COR-L47 (cell line): ENCODE measurements at regions not wholly inside any gene's neighbourhood (a gene's known extent, or its start where the extent isn't known, plus 50 kb on each side); places are given as distances from the start of the nearest gene placed in this dataset.

Experiments used
- DNase-seq: peaks from one replicate; lab custom pipeline; 2025; lab: John Stamatoyannopoulos, UW

DNA sequence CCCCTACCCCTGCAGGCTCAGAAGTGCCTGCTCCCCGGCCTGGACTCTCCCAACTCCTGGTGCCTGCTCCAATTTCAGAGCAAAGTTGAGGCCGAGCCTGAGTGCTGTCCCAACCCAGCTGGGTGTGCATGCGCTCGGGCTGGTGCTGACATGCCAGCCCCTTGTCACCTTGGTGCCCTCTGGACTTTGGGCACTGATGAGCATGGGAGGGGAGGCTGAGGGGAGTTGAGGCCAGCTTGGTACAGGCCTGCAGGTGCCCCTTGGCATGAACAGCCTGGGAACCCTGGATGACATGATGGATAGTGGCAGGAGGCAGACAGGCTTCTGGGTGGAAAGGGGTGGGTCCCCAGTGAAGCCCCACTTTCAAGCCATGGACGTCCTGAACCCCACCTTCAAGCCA, 366.1 kb upstream of the NEGR1 start:
- DNase-seq, result no peak

DNA sequence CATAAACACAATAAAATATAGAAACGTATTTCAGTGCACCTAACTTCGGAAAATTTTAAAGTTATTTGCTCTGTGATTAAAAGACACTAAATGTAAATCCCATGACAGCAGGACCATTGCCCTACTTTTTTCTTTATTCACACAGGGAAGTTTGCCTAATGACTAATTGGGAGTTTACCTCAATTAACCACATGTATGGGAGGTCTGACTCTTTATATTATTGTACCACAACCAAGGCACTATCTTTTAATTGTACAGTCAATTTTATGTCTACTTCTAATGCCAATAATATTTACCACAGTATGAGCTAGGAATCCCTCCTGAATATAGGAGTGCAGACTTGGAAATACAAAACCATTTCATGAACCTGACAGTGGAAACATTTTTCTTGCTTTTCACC, 360.8 kb upstream of the NEGR1 start:
- DNase-seq, result no peak

DNA sequence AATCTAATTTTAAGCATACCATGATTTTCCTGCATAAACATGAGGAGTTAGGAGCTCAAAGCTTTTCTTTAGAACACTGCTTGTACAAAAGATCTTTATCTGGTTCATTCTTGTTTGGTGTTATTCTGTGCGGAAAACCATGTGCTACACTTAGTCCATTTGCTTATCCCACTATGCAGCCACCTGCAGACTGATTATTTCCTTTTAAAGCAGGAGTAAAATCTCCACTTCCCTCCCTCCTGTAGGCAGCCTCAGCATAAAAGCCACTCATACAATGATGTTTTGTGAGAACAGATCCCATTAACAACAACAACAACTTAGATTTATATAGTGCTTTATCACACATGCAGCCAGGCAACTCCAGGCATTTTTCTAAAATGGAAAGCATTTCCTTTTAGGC, 355.3 kb upstream of the NEGR1 start:
- no peak for DNase-seq

DNA sequence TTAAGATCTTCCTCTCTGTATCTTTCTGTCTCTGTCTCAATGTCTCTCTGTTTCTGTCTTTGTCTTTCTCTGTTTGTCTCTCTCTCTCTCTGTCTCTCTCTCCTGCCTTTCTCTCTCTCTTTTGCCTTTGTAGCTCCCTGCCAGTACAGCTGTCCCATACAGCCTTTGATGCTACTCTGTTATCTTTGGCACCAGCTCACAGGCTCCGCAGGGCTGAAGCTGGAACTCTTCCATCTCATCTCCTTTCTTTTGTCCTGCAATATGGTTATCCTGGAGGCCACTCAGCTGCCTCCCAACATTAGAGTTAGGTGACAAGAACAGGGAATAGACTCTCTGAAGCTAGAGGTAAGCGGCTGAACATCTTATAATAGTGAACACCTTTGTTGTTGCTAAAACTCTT, 354.3 kb upstream of the NEGR1 start:
- peak; percentile 51 for DNase-seq

DNA sequence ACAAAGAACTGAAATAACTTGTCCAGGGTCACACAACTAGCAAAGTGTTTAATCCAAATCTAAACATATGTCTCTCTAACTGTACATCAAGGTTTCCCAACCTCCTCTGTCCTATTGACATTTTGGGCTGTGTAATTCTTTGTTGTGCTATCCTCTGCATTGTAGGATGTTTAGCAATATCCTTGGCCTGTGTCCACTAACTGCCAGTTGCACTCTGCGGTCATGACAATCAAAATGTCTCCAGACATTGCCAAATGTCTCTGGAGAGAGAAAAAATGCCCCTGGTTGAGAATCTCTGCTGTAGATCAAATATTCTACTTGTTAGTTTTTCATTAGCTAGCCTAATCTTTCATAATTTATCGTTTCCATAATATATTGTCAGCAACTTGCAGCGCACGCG, 353.4 kb upstream of the NEGR1 start:
- DNase-seq, result no peak

DNA sequence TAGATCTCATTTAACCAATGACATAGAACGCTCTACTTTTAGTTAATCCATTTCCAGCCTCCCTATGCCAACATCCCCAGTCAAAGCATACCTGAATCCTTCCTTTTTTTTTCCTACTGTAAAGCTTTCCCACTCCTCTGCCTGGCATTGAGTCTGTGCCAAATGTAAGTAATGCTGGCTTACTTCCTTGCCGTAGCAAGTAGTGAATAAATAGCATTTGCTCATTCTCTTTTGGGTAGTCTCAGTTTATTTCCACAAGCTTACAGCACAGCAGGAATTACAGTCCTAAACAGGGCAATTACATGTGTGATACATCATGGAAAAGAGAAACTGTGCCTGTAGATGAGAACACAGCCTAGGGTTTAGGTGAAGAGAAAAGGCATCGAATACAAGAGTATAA, 352.6 kb upstream of the NEGR1 start:
- DNase-seq, result peak; percentile 43

DNA sequence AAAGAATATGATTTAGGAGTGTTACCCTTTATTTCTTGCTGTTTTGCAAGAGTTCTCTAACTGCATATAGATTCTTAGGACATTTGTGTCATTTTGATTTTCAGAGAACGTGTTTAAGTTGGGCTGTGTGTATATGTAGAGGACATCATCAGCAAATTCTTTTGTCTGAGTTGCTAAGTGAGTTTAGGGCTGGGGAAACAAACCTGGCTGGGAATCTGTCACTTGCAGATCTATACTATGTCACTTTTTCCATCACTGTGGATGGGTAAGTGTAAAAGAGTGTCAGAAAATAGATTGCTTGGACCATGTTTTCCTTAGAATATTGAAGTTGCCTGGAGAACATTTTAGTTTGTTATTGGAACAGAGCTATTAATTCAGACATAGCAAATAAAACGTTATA, 349.1 kb upstream of the NEGR1 start:
- no peak for DNase-seq

DNA sequence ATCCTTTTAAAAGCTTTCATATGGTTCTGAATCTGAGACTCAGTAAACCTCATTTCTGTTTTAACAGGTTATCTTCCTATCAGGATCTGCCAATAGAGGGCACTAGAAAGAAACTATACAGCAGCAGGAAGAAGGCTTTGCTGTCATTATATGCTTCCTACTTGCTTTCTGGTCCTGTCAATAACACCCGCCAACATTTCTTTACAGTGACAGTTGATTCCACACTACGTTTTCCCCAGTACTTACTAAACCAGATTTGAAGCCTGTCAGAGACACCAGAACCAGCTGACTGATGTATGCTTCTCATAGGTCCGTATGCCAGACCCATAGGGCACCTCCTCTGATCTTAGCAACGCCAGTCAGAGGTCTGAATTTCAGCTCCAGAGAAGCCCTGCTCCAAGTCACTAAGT, 341.0 kb upstream of the NEGR1 start:
- DNase-seq, result peak; percentile 54

DNA sequence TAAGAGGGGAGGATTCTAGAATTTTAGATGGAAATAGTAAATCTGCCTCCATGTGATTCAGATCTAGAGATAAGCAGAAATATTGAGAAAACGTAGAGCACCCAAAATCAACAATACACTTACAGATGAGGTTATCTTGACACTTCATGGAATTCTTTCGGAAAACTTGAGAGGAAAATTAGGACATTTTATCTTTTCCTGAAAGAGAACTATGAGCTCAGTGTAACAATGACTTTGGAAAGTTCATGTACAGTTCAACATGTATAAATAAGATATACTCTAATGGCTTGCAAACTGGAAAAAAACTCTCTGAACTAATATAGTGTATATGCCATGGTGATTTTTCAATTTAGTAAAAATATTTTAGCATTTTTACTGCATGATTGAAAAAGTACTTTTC, 338.1 kb upstream of the NEGR1 start:
- no peak for DNase-seq

DNA sequence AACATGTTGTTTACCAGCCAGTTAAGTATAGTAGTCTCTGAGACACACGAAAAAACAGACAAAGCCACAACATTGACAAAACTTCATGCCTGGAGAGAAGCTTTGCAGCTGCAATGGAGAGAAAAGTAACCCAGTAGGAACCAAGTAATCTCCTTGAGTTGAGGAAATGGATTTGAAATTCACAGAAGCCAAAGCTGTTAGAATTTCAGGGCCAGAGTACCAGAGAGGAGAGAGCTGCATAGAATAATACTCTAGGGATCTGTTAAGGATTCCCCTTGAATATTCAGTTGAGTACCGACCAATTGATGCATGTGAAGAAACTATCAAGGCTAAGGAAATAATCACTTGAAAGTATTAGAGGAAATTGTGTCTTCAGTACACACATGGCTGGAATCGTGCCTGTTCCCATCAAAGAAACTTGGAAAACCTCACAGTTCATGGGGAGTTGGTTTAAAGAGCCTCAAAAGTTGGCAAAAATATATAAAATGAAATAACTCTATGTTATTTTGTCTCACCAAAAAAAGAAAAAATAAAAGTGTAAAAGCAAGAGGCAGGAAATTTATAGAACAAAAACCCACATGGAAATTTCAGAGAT, 324.0 kb upstream of the NEGR1 start:
- no peak for DNase-seq

DNA sequence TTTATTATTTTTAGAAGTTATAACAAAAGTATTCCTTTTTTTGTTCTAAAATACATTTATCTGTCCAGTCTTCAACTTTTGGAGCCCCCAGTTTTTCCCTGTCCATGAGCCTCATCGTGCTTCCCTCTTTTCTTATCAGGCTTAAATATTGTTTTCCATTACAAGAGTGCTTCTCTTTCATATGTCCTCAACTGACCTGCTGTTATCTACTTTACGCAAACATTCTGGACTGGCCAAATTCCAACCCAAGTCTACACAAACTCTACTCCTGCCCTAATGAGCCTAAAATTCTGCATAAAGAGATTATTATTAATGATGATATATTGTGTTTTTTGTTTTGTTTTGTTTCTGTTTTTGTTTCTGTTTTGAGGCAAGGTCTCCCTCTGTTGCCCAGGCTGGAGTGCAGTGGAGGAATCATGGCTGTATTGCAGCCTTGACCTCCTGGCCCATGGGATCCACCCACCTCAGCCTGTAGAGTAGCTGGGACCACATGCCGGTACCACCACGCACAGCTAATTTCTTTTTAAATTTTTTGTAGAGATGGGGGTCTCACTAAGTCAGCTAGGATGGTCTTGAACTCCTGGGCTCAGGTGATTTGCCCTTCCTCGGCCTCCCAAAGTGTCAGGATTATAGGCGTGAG, 318.8 kb upstream of the NEGR1 start:
- no peak for DNase-seq

DNA sequence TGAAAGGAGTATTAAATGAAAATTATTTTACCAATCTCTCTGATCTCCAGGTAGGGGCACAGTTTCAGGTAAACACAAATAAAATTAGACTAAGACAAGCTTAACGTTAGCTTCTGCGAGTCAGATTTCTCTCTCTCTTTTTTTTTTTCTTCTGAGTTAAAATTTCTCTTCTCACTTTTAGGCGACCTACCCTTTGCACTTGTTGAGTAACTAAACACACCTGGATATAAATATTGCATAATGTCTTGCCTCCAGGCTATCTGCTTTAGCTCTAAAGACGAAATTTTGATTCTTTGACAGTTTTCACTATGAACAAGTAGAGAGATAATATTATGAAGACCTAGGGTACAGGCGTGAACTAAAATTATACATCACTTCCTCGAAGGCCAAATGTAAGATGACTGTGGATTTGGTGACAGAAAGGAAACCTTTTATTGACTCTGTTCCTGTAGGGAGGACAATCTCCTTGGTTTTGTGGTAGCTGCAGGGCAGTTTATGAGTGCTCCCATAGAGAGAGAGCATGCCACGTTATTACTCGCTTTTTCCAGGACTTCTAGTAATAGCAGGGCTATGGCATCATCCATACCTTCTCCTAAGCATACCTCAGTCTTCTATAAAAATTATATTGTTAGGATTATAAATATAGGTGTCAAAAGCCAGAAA, 303.8 kb upstream of the NEGR1 start:
- no peak for DNase-seq

DNA sequence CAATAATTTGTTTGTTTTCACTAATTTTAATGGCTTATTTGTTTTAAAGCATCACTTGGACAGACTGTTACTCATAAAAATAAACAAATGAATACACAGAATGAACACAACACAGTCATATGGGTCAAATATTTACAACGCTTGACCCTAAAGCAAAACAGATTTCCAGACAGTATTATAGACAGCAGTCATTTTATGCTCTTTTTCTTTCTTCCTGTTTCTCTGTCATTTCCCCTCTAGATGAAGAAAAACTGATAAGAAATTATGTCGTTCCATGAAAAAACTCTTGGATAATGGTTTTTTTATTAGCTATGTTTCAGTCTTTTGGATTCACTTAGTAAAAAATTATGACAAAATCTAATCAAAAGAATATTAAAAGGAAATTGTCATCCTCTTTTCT, 297.3 kb upstream of the NEGR1 start:
- DNase-seq, result no peak

DNA sequence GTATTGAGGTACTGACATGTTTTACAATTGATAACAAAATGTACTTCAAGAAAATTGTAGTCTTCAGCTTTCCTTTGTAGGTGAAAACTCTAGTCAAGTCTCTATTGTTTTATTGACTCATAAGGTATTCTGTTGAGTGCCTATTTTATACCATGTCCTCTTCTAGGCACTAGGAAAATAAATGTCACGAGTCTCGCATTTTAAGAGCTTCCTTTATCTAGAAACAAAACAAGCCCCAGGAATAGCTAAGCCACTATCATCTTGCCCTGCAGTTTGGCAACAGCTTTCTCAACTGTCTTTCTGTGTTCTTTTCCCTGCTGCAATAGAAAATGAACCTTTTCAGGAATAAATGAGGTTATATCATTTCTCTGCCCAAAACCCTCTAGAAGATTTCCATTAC, 288.5 kb upstream of the NEGR1 start:
- DNase-seq, result no peak

DNA sequence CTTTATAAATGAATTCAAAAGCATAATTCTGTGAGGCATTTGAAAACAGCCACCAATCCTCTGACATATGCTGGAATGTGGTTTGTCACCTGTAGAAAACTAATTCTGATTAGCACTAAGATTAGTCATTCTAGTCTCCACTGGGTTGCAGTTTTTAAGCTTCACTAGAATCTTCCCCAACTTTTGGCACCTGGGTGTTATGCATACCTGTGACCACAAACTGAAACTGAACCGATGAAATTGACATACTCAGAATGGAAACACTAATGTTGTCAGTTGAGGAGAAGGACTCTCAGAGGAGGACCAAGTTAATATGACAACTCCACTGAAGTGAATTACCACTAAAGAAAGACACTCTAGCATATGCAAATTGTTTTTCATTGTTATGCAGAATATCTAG, 285.8 kb upstream of the NEGR1 start:
- DNase-seq, result no peak

DNA sequence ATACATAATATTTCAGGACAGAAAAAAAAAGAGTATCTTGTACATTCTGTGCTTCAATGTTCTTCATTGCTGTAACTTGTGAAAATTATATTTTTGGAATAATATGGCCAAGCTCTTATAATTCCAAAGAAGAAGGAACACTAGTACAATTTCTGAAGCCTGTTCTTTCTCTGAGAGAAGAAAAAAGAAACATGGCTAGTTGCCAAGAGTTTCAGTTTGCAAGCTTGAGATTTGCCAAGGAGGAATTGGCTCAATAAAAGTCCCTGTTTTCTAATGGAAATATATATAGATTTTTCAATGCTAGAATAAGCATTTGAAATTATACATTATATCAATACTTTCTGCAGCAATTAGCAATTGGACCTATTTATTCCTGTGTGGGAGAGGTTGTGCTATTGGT, 285.2 kb upstream of the NEGR1 start:
- peak; percentile 20 for DNase-seq

DNA sequence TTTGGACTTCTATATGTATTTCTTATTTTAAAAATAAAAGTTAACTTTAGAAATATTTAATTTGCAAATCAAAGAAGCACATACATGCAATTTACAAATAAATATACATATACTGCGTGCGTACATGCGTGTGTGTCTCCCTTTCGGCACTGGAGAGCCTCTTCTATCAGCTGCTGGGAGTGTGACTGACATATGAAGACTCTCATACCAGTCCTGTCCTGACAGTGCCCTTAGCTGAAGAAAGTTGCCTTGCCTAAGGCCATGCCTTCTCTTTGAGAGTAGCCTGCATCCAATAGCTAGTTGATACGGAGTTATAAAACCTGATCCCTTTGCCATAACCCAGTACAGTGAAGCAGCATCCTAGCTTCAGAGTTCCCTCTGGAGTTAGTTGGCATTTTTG, 282.4 kb upstream of the NEGR1 start:
- no peak for DNase-seq

DNA sequence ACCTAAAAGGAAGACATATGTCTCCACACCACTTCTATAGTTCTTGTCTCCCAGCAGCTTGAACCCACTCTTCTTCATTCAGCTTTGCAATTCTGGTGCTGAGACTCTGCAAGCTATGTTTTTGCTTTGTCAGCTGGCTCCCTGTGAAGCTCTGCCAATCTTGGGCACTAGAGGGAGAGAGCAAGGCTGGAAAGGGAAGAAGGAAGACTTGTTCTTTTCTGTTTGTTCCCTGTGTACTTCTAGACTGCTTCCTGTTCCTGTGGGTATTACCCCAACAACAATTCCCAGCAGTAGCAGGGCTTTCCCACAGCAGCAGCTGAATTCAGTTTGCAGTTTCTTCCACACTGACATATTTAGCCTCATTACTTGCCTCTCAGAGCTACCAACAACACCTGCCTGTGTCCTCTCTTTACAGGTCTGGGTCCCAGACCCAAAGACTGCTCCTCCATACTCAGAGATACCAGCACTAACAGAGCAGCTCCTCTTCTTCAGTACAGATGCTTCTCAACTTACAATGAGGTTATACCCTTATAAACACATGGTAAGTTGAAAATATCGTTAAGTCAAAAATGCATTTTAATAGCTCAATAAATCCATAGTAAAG, 275.2 kb upstream of the NEGR1 start:
- no peak for DNase-seq

DNA sequence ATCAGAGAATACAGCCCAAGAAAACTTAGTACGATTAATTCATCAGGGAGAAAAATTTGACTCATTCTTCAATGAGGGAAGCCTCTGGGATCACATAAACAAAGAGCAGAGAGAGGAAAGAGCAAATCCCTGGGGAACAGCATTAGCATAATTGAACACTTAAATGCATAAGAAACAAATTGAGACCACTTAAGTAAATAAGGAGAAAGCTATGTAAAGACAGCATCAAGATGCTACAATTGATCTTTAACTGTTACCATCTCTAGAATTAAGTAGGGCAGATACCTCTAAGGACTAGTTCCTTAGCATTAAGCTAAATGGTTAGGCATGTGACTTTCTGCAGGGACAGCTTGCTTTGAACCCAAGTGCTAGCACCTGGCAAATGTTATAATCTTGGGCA, 265.1 kb upstream of the NEGR1 start:
- DNase-seq, result no peak

DNA sequence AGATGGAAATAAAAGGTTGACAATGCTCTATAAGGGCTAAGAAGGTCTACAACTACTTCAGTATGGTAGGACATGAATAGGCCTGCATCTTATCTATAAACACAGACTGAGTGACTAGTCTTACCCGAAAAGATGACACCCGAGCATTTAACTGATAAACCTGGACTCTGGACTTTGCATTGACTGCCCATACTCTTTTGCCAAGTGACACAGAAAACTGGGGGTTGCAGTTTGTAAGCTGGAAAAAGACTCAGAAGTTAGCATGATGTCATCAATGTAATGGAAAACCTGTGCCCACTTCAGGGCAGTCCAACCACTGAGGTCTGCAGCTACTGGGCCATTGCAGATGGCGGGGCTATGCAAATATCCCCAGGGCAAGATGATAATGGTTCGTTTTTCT, 258.3 kb upstream of the NEGR1 start:
- no peak for DNase-seq

DNA sequence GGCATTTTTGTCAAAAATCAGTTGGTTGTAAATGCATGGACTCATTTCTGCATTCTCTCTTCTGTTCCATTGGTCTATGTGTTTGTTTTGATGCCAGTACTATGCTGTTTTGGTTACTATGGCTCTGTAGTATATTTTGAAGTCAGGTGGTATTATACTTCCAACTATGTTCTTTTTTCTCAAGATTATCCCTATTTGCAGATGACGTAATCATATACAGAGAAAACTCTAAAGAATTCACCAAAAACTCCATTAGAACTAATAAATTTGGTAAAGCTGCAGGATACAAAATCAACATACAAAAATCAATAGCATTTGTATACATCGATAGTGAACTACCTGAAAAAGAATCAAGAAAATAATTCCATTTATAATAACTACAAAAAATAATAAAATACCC, 253.1 kb upstream of the NEGR1 start:
- no peak for DNase-seq

DNA sequence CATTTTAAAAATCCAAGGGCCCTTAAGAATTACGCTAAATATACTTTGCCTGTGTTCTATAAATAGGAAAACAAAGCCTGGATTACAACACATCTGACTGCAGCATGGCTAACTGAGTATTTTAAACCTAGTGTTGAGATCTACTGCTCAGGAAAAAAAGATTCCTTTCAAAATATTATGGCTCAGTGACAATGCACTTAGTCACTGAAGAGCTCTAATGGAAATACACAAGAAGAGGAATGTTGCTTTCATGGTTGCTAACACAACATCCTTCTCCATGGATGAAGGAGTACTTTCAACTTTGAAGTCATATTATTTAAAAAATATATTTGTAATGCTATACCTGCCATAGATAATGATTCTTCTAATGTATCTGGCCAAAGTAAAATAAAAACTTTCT, 248.3 kb upstream of the NEGR1 start:
- no peak for DNase-seq

DNA sequence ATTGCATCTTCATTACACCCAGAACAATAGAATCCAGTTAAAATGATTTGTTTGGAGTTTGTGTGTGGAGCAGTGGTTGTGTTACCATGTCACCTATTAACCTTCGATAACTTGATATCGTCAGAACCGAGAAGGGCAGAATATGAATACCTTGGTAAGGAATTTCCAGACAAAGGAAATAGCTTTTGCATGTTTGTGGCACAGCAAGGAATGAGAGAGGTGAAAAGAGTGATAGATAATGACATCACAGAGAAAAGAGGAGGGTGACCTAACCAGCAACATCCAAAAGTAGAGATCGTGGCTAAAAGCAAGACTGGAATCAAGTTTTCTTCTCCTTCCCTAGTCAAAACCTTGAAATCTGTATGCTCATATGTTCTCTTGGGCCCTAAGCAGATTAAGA, 244.6 kb upstream of the NEGR1 start:
- no peak for DNase-seq

DNA sequence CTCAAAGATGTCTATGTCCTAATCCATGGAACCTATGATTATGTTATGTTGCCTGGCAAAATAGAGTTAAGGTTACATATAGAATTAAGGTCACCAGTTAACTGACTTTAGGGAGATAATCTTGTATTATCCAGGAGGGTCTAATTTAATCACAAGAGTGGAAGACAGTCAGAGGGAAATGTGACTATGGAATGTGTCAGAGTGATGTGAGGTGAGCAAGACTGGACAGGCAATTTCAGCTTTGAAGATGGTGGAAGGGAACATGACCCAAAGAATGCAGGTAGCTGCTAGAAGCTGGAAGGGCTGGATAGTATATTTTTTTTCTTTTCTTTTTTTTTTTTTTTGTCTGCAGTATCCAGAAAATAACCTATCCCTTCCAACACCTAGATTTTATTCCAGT, 241.7 kb upstream of the NEGR1 start:
- no peak for DNase-seq
